ENCODE measurements at regions not wholly inside any gene's neighbourhood (a gene's known extent, or its start where the extent isn't known, plus 50 kb on each side); places are given as distances from the start of the nearest gene placed in this dataset.

DNA sequence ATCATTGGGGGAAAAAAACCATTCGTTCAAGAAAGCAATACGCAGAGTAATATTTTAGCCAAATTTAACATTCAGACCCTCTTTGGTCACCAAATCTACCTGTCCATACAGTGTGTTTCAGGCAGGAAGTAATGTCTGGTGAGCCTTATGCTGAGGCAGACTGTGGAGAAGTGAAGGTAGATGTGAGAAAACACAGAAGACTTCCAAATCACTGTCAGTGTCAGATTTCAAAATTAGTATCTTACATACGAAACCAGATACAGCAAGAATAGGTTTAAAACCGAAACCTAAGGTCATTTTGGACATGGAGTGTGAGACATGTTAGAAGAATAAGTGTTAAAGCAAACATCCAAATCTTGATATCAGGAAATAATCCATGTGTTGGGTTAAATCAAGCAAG lies 664.5 kb upstream of the HTR2C start:
- peak overlapping the region in 3 of 6 donors; percentile 41 to 57 (median 49) for H3K27ac Mint-ChIP-seq
- no peak overlapping the region for H3K4me3 Mint-ChIP-seq
- H3K9me3 Mint-ChIP-seq: peaks cover 0 to 9% (median 0%) of the 10 kb centered on the region in 7 donors
- H3K27me3 Mint-ChIP-seq: no peaks in the 10 kb centered on the region
- H3K4me1 Mint-ChIP-seq: peaks cover 0 to 3% (median 0%) of the 10 kb centered on the region in 3 donors
- no peak for ATAC-seq (ENCODE audit: low read depth in 2 of 2)
- H3K36me3 Mint-ChIP-seq: no peaks in the 10 kb centered on the region
- no peak for DNase-seq

DNA sequence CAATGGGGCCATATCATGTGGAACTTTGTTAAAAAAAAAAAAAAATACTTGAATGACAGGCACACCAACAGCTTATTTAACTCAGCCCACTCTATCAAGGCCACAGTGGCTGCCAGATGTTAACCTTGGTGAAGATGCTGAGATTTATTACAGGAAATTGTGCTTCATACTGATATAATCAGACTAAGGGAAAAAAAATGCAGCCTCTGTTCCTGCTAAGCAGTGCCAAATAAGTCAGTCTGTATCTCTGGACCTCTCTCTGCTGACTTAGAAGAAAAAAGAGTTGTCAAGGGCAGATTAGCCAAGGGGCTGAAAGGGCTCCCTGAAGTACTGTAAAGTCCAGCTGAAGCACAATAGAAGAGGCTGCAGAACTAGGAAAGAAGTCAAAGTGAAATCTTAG lies 677.7 kb upstream of the HTR2C start:
- no peak for ATAC-seq (ENCODE audit: low read depth in 2 of 2)
- DNase-seq: no peak
- Mint-ChIP-seq H3K27ac (peak overlapping the region in 1 of 6 donors; percentile 24), H3K9me3 (peaks cover 0 to 3% (median 0%) of the 10 kb centered on the region in 7 donors), H3K36me3 (no peaks in the 10 kb centered on the region), H3K4me1 (peaks cover 0 to 39% (median 12%) of the 10 kb centered on the region in 3 donors), H3K27me3 (no peaks in the 10 kb centered on the region), H3K4me3 (no peak overlapping the region)

DNA sequence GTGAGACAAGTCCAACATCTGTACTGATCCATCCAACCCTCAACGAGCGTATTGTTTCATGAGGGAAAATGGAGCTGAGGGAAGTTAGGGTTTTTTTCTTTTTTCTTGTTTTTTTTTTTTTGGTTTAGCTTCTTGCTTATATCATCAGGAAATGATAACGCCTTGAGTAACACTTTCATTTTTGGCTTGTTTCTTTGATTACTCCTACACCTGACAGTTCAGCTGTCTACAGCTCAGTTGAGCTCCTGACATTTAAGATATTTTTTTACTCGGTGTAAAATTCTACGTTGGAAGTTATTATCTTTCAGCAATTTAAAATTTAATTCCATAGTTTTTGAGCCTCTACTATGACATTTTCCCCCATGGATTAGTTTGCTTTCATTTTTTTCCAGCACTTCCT lies 691.0 kb upstream of the HTR2C start:
- Mint-ChIP-seq H3K27ac (peak overlapping the region in 1 of 6 donors; percentile 12), H3K4me1 (peaks cover 0 to 4% (median 0%) of the 10 kb centered on the region in 3 donors), H3K9me3 (peaks cover 2 to 27% (median 12%) of the 10 kb centered on the region in 7 donors), H3K4me3 (no peak overlapping the region), H3K27me3 (no peaks in the 10 kb centered on the region), H3K36me3 (no peaks in the 10 kb centered on the region)
- ATAC-seq (ENCODE audit: low read depth in 2 of 2) (no peak), DNase-seq (no peak)

DNA sequence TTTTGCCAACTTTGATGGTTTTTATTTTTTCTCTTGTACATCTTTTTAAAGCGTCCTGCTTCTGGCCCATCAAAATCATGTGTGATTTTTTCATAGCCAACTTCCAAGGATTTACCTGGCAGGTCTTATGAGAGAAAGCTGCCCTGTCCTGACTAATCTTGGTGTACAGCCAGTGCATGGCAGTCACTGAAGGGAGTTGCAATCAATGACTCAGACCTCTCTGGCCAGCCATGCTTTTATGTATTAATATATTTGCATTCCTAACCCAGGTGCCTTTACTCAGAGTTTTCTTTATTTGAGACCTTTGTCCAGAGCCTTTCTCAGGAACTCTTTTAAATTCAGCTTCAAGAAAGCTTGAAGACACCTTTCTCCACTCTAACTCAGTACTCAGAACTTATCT lies 691.5 kb upstream of the HTR2C start:
- Mint-ChIP-seq H3K4me1 (peaks cover 0 to 4% (median 0%) of the 10 kb centered on the region in 3 donors), H3K27ac (peak overlapping the region in 1 of 6 donors; percentile 12), H3K4me3 (no peak overlapping the region), H3K27me3 (no peaks in the 10 kb centered on the region), H3K9me3 (peaks cover 0 to 27% (median 12%) of the 10 kb centered on the region in 7 donors), H3K36me3 (no peaks in the 10 kb centered on the region)
- ATAC-seq (ENCODE audit: low read depth in 2 of 2) (no peak), DNase-seq (no peak)

DNA sequence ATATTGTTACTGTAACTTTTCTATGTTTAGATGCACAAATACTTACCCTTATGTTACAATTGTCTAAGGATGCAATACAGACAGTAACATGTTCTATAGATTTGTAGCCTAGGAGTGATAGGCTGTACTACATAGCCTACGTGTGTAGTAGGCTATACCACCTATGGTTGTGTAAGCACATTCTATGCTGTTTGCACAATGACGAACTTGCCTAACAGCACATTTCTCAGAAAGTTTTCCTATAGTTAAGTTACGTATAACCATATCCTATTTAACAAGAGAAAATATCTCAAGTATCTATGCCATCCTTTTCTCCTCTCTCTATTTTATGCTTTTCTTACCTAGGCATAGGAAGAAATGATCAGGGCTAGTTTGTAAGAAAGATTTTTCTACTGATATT lies 710.8 kb upstream of the HTR2C start:
- H3K36me3 Mint-ChIP-seq: peaks cover 0 to 5% of the 10 kb centered on the region in 2 donors
- peaks cover 2 to 4% (median 2%) of the 10 kb centered on the region in 3 donors for H3K4me1 Mint-ChIP-seq
- H3K9me3 Mint-ChIP-seq: peaks cover 0 to 11% (median 2%) of the 10 kb centered on the region in 7 donors
- H3K27ac Mint-ChIP-seq: no peak overlapping the region
- no peak for ATAC-seq (ENCODE audit: low read depth in 2 of 2)
- H3K27me3 Mint-ChIP-seq: no peaks in the 10 kb centered on the region
- no peak for DNase-seq
- H3K4me3 Mint-ChIP-seq: no peak overlapping the region

DNA sequence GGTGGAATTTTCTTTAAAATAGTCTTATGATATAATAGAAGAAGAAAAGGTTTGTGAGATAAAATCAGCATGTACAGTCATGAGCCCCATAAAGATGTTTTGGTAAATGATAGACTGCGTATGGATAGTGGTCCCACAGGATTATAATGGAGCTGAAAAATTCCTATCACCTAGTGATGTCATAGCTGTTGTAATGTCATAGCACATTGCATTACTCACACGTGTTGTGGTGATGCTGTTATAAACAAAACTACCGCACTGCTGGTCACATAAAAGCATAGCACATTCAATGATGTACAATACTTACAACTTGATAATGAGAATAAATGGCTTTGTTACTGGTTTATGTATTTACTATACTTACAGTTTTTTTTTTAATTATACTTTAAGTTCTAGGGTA lies 715.2 kb upstream of the HTR2C start:
- peaks cover 0 to 5% of the 10 kb centered on the region in 2 donors for H3K36me3 Mint-ChIP-seq
- no peak for DNase-seq
- H3K27me3 Mint-ChIP-seq: no peaks in the 10 kb centered on the region
- peak overlapping the region in 7 of 8 donors; percentile 59 to 82 (median 80) for H3K4me3 Mint-ChIP-seq
- no peak for ATAC-seq (ENCODE audit: low read depth in 2 of 2)
- H3K9me3 Mint-ChIP-seq: peaks cover 0 to 11% (median 0%) of the 10 kb centered on the region in 7 donors
- H3K27ac Mint-ChIP-seq: no peak overlapping the region
- H3K4me1 Mint-ChIP-seq: peaks cover 3 to 6% (median 4%) of the 10 kb centered on the region in 3 donors

DNA sequence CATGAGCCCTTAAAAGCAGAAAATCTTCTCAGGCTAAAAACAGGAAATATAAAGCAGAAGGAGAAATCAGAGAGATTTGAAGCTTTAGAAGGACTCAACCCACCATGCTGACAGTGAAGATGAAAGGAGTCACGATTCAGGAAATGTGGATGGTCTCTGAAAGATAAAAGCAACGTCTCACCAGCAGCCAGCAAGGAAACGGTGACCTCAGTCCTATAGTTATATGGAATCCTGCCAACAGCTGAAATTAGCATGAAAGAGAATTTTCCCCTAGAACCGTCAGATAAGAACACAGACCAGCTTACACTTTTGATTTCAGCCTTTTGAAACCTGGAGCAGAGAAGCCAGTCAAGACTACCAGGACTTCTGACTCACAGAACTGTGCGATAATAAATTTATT lies 715.7 kb upstream of the HTR2C start:
- H3K27me3 Mint-ChIP-seq: no peaks in the 10 kb centered on the region
- H3K4me1 Mint-ChIP-seq: peaks cover 3 to 6% (median 4%) of the 10 kb centered on the region in 3 donors
- H3K9me3 Mint-ChIP-seq: peaks cover 0 to 11% (median 0%) of the 10 kb centered on the region in 7 donors
- H3K27ac Mint-ChIP-seq: peak overlapping the region in 3 of 6 donors; percentile 42 to 80 (median 74)
- H3K4me3 Mint-ChIP-seq: peak overlapping the region; percentile 59 to 82 (median 79)
- no peak for DNase-seq
- peak in 1 of 2 donors; percentile 27 for ATAC-seq (ENCODE audit: low read depth in 2 of 2)
- H3K36me3 Mint-ChIP-seq: peaks cover 0 to 5% of the 10 kb centered on the region in 2 donors

DNA sequence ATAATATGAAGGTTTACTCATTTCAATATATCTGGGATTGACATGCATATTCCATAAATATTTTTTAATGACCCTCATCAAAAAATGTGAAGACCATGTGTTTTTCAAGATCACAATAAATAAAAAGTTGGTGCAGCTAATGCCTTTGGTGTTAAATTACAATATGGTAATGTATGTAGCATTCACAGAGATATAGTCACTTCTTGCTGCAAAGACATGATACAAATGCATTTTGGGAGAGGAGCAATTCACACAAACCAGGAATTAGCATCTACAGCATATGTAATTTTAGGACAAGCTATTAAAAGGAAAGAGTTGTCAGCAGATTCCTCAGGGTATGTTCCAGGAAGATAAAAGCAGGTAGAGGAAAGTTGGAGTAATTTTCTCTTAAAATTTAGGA lies 734.5 kb upstream of the HTR2C start:
- Mint-ChIP-seq H3K27me3 (no peaks in the 10 kb centered on the region), H3K4me3 (no peak overlapping the region), H3K4me1 (no peaks in the 10 kb centered on the region), H3K9me3 (peaks cover 0 to 12% (median 5%) of the 10 kb centered on the region in 7 donors), H3K27ac (no peak overlapping the region), H3K36me3 (no peaks in the 10 kb centered on the region)
- DNase-seq (no peak), ATAC-seq (ENCODE audit: low read depth in 2 of 2) (no peak)

DNA sequence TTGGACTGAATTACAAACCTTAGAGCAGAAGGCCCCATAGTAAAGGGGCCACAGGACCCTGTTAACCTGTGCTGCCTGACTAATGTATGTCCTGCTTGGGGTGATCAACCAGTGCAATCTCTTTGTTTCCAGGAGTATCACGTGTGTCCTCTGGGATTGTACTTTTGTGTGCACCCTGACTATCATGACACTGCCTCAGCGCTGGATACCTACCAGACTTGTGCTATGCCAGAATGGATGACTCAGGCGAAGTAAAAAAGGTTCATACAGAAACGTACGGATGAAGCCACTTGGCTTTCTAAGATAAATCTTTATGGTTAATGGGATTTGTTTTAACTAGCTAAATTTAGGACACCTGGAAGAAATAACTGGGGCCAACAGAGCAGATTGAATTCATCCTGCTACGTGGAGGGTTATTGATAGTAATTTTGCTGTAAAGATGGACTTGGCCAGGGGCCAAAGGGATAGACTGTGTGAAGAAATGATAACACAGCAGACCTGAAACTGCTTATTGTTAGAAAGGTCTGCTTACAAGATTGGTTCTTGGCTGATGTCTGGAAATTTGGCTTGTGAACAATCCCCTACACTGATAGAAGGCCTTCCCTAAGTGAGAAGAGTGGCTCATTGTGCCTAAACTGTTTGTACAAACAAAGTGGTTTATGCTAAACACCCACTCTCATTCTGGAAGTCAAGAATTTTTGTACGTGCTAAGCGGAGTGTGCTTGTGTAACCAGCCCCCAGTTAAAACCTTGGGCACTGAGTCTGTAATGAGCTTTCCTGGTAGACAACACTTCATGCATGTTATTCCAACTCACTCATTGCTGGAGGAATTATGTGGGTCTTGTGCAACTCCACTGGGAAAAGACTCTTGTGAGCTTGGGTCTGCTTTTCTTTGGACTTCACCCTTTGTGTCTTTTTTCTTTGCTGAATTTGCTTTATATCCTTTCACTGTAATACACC lies 750.5 kb upstream of the HTR2C start:
- Mint-ChIP-seq H3K4me1 (peaks cover 0 to 5% (median 3%) of the 10 kb centered on the region in 3 donors), H3K36me3 (no peaks in the 10 kb centered on the region), H3K4me3 (no peak overlapping the region), H3K9me3 (peaks cover 0 to 4% (median 0%) of the 10 kb centered on the region in 7 donors), H3K27me3 (no peaks in the 10 kb centered on the region), H3K27ac (peak overlapping the region in 1 of 6 donors; percentile 3)
- DNase-seq (no peak), ATAC-seq (ENCODE audit: low read depth in 2 of 2) (no peak)

DNA sequence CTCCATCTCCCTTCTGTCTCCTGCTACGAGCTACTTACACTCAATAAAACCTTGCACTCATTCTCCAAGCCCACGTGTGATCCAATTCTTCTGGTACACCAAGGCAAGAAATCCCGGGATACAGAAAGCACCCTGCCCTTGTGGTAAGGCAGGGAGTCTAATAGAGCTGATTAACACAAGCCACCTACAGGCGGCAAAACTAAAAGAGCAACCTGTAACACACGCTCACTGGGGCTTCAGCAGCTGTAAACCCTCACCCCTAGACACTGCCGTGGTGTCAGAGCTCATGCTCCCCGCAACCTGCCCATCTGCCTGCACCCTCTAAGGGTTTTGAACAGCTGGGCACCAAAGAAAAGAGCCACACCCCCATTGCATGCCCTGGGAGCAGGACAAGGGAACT lies 755.4 kb upstream of the HTR2C start:
- Mint-ChIP-seq H3K36me3 (peaks cover 0 to 1% of the 10 kb centered on the region in 2 donors), H3K27ac (no peak overlapping the region), H3K4me1 (peaks cover 0 to 1% (median 0%) of the 10 kb centered on the region in 3 donors), H3K9me3 (peaks cover 0 to 8% (median 5%) of the 10 kb centered on the region in 7 donors), H3K27me3 (no peaks in the 10 kb centered on the region), H3K4me3 (no peak overlapping the region)
- DNase-seq (no peak), ATAC-seq (ENCODE audit: low read depth in 2 of 2) (no peak)

DNA sequence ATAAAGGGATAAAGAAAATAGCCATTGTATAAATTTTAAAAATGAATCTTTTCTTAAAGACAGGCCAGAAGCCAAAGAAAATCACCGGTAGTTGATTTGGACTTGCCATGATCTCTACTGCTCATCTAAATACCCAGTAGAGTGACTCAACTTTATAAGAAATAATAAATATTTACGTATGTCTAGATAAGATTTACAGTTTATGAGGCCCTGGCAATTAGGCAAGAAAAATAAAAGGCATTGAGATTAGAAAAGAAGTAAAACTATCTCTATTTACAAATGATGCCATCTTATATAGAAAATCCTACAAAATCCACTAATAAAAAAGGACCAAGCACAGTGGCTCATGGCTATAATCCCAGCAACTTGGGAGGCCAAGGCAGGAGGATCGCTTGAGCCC lies 765.5 kb upstream of the HTR2C start:
- Mint-ChIP-seq H3K9me3 (peaks cover 5 to 29% (median 10%) of the 10 kb centered on the region in 7 donors), H3K4me3 (no peak overlapping the region), H3K36me3 (peaks cover 0 to 12% of the 10 kb centered on the region in 2 donors), H3K4me1 (no peaks in the 10 kb centered on the region), H3K27me3 (no peaks in the 10 kb centered on the region), H3K27ac (no peak overlapping the region)
- ATAC-seq (ENCODE audit: low read depth in 2 of 2) (no peak), DNase-seq (no peak)

DNA sequence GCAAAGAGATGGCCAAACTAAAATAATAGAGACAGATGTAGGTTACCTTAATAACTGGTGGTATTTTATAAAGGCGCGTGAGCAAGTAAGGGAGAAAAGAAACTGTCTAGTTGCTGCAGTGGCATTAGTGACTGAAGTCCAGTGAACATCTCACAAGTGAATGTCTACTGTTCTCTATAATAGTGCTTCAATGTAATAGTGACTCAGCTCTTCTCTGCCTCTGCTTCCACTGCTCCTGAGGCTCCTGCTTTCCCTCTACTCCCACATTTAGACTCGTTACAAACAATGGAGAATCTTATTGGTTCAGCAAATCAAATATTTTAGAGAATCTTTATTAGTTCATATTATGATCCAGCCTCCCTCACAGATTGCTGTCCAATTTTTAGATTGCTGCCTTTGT lies 779.1 kb upstream of the HTR2C start:
- DNase-seq: no peak

DNA sequence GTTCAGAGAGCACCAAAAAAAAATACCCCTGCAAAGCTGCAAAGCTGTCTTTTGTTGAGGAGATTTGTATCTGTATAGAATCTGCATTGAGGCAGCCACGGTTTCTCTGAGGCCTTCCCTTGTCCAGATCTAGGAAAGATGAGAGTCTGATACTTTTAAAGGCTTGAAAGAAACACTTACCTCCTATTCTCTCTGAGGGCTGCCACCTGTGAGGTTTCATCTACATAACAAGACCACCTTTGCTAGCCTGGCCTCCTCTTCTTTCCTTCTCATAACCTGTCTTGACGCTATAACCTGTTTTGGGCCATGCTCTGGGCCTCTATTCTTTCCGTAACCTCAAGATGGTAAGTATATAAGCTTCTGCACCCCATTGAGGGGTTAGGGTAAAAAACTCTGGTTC lies 779.6 kb upstream of the HTR2C start:
- H3K27ac Mint-ChIP-seq: no peak overlapping the region
- H3K36me3 Mint-ChIP-seq: no peaks in the 10 kb centered on the region
- DNase-seq (no peak), ATAC-seq (ENCODE audit: low read depth in 2 of 2) (no peak)
- H3K9me3 Mint-ChIP-seq: peaks cover 0 to 3% (median 0%) of the 10 kb centered on the region in 7 donors
- no peak overlapping the region for H3K4me3 Mint-ChIP-seq
- H3K27me3 Mint-ChIP-seq: no peaks in the 10 kb centered on the region
- peaks cover 0 to 16% (median 9%) of the 10 kb centered on the region in 3 donors for H3K4me1 Mint-ChIP-seq

More for the DNA sequence above, 779.1 kb upstream of the HTR2C start:
- H3K9me3 Mint-ChIP-seq: peaks cover 0 to 3% (median 0%) of the 10 kb centered on the region in 7 donors
- H3K36me3 Mint-ChIP-seq: no peaks in the 10 kb centered on the region
- no peak overlapping the region for H3K27ac Mint-ChIP-seq
- ATAC-seq (ENCODE audit: low read depth in 2 of 2): no peak
- no peak overlapping the region for H3K4me3 Mint-ChIP-seq
- H3K4me1 Mint-ChIP-seq: peaks cover 0 to 12% (median 9%) of the 10 kb centered on the region in 3 donors
- H3K27me3 Mint-ChIP-seq: no peaks in the 10 kb centered on the region

DNA sequence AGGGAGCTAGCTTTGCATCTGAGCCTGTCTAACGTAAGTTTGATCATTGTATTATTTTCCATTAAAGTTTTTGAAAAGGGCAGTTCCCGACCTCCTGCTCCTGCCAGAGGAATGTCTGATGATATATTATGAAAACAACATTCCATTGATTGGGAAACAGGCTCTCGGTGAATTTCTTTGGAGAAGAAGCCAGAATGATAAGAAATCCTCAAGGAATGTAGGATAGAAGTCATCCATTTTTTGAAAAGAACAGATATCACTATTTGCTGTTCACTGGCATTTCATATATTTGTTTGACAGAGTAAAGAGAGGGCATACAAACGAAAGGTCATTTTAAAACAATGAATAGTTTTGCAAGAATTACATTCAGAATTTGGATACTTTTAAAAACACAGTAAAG lies 781.0 kb upstream of the HTR2C start:
- DNase-seq (no peak), ATAC-seq (ENCODE audit: low read depth in 2 of 2) (no peak)
- no peak overlapping the region for H3K27ac Mint-ChIP-seq
- peaks cover 0 to 22% (median 9%) of the 10 kb centered on the region in 3 donors for H3K4me1 Mint-ChIP-seq
- peaks cover 0 to 4% (median under 1%) of the 10 kb centered on the region in 7 donors for H3K9me3 Mint-ChIP-seq
- H3K36me3 Mint-ChIP-seq: no peaks in the 10 kb centered on the region
- H3K27me3 Mint-ChIP-seq: no peaks in the 10 kb centered on the region
- no peak overlapping the region for H3K4me3 Mint-ChIP-seq
